SK-MEL-5 (cell line): ENCODE measurements at regions not wholly inside any gene's neighbourhood (a gene's known extent, or its start where the extent isn't known, plus 50 kb on each side); places are given as distances from the start of the nearest gene placed in this dataset.

Experiments
- DNase-seq: peaks from one replicate; pipeline ENCODE4 v3.0.0-alpha.2; 2016; ENCODE audit warnings: low read depth, low spot score
- in situ Hi-C: cut with HindIII; loops from 2 replicates; pipeline ENCODE4 v1.10.0; 2016; ENCODE audit warnings: low sequenced_read_pairs, high pct_unique_total_duplicates, low pct_unique_long_range_greater_than_20kb

- peak; percentile 20 for DNase-seq
- in situ Hi-C loops, result no loop called here
These were observed 218.9 kb upstream of the TMTC1 start for GRCh38 chr12:30002677-30003076.

- in situ Hi-C loops, result no loop called here
- DNase-seq, result no peak
These were observed 216.7 kb upstream of the TMTC1 start for GRCh38 chr12:30000401-30000800.

- in situ Hi-C loops, result no loop called here
- no peak for DNase-seq
These were observed 213.3 kb upstream of the TMTC1 start for GRCh38 chr12:29996993-29997392.

GRCh38 chr12:29992366-29992765, 208.6 kb upstream of the TMTC1 start:
- in situ Hi-C loops, result no loop called here
- DNase-seq, result no peak

GRCh38 chr12:29991924-29992323, 208.2 kb upstream of the TMTC1 start:
- no peak for DNase-seq
- in situ Hi-C loops, result no loop called here

- in situ Hi-C loops, result no loop called here
These were observed 207.2 kb upstream of the TMTC1 start for GRCh38 chr12:29990971-29991370.

GRCh38 chr12:29983851-29984250, 200.1 kb upstream of the TMTC1 start:
- in situ Hi-C loops, result no loop called here
- DNase-seq, result no peak

More at GRCh38 chr12:29990971-29991370, 207.2 kb upstream of the TMTC1 start:
- no peak for DNase-seq

- DNase-seq, result no peak
- in situ Hi-C loops, result no loop called here
These were observed 196.6 kb upstream of the TMTC1 start for GRCh38 chr12:29980304-29980703.

- in situ Hi-C loops, result no loop called here
- peak; percentile 57 for DNase-seq
These were observed 187.7 kb upstream of the TMTC1 start for GRCh38 chr12:29971446-29971845.

GRCh38 chr12:29970501-29970900, 186.8 kb upstream of the TMTC1 start:
- DNase-seq, result no peak
- in situ Hi-C loops, result no loop called here

GRCh38 chr12:29962276-29963035, 178.7 kb upstream of the TMTC1 start:
- DNase-seq, result peak; percentile 71
- in situ Hi-C loops, result no loop called here

GRCh38 chr12:29961231-29961630, 177.5 kb upstream of the TMTC1 start:
- in situ Hi-C loops, result no loop called here
- DNase-seq, result no peak

GRCh38 chr12:29960122-29960521, 176.4 kb upstream of the TMTC1 start:
- in situ Hi-C loops, result no loop called here
- DNase-seq, result no peak

GRCh38 chr12:29957835-29958234, 174.1 kb upstream of the TMTC1 start:
- DNase-seq, result no peak
- in situ Hi-C loops, result no loop called here

GRCh38 chr12:29945904-29946303, 162.2 kb upstream of the TMTC1 start:
- in situ Hi-C loops, result no loop called here
- DNase-seq, result no peak

- no peak for DNase-seq
- in situ Hi-C loops, result no loop called here
These were observed 160.7 kb upstream of the TMTC1 start for GRCh38 chr12:29944269-29945000.

- DNase-seq, result no peak
- in situ Hi-C loops, result no loop called here
These were observed 159.9 kb upstream of the TMTC1 start for GRCh38 chr12:29943683-29944082.

GRCh38 chr12:29940811-29941210, 157.1 kb upstream of the TMTC1 start:
- in situ Hi-C loops, result no loop called here
- no peak for DNase-seq

GRCh38 chr12:29930503-29930902, 146.8 kb upstream of the TMTC1 start:
- in situ Hi-C loops, result no loop called here
- no peak for DNase-seq
